Endothelial cell of umbilical vein (primary cell): ENCODE measurements at regions not wholly inside any gene's neighbourhood (a gene's known extent, or its start where the extent isn't known, plus 50 kb on each side); places are given as distances from the start of the nearest gene placed in this dataset.

Source experiments
- BruUV-seq: library from RNA; stranded (reverse); fragments of 400-500 nt; replicated peaks from 2 replicates; lab custom pipeline; 2021; lab: Mats Ljungman, UMichigan
- CTCF ChIA-PET: fragments of 300-600, 350-600 bp; sonication (Branson Sonifier 250); formaldehyde crosslinking; loops from one replicate; lab custom pipeline; 2021; ENCODE audit warnings: antibody characterized with exemption, inconsistent platforms; lab: Charles Lee
- POLR2A ChIA-PET: fragments of 300-600, 350-600 bp; sonication (Branson Sonifier 250); formaldehyde crosslinking; loops from one replicate; lab custom pipeline; 2021; ENCODE audit warnings: antibody characterized with exemption, inconsistent platforms; lab: Charles Lee
- DNase-seq: peaks from one replicate; pipeline ENCODE4 v3.0.0-alpha.2; 2011; ENCODE audit warnings: low read depth, low spot score
- FAIRE-seq: peaks from 2 replicates; lab custom pipeline; 2011; peaks lifted over from hg19 to GRCh38; lab: Jason Lieb, UNC
- H2AFZ ChIP-seq: 2 replicates; pipeline ENCODE4 v1.6.0; 2012; ENCODE audit warnings: low read depth, low read length, control low read depth, inconsistent platforms
- H3K27ac ChIP-seq: 2 replicates; pipeline ENCODE4 v1.5.1; 2011; ENCODE audit warnings: low read depth, mild to moderate bottlenecking, control low read depth, low read length, moderate library complexity; ENCODE audit not compliant: insufficient read depth
- H3K27me3 ChIP-seq, 2 experiments: 2 replicates each; pipeline versions ENCODE4 v1.6.0 to v1.6.1; 2011; ENCODE audit warnings: low read length in 2 of 2, mixed read lengths in 1 of 2; ENCODE audit not compliant: control insufficient read depth in 2 of 2, insufficient read depth in 2 of 2
- H3K36me3 ChIP-seq, 2 experiments: 2 replicates in 1 of 2; 3 replicates in 1 of 2; pipeline ENCODE4 v1.5.1; 2011; ENCODE audit warnings: low read length in 2 of 2, mild to moderate bottlenecking in 1 of 2, moderate library complexity in 1 of 2; ENCODE audit not compliant: control insufficient read depth in 2 of 2, insufficient read depth in 2 of 2; ENCODE audit errors: extremely low read depth in 1 of 2
- H3K4me1 ChIP-seq: 3 replicates; pipeline ENCODE4 v1.5.1; 2011; ENCODE audit warnings: mild to moderate bottlenecking, low read length; ENCODE audit not compliant: control insufficient read depth, insufficient read depth; ENCODE audit errors: extremely low read depth
- H3K4me2 ChIP-seq: 2 replicates; pipeline ENCODE4 v1.6.1; 2011; ENCODE audit warnings: low read length, control low read depth, mixed read lengths; ENCODE audit not compliant: insufficient read depth
- H3K4me3 ChIP-seq, 3 experiments: fragments of 200-600 bp in 1 of 3; sonication (generic), shearing (Covaris generic) in 1 of 3; replicated peaks in 1 of 3; 2 replicates each; pipeline ENCODE4 v1.5.1; 2011 to 2016; ENCODE audit warnings: control low read depth in 3 of 3, low read length in 3 of 3, mild to moderate bottlenecking in 2 of 3, inconsistent platforms in 1 of 3, low read depth in 1 of 3, moderate library complexity in 1 of 3; ENCODE audit not compliant: insufficient read depth in 1 of 3
- H3K79me2 ChIP-seq: 2 replicates; pipeline ENCODE4 v1.6.0; 2012; ENCODE audit warnings: low read length, inconsistent platforms; ENCODE audit not compliant: control insufficient read depth, insufficient read depth
- H3K9ac ChIP-seq: replicated peaks from 2 replicates; pipeline ENCODE3; 2011; ENCODE audit warnings: low read length, control low read depth; ENCODE audit not compliant: insufficient read depth; ENCODE audit errors: extremely low read depth
- H3K9me1 ChIP-seq: replicated peaks from 3 replicates; pipeline ENCODE4 v1.6.0; 2011; ENCODE audit warnings: mild to moderate bottlenecking, low read length; ENCODE audit not compliant: control insufficient read depth, insufficient read depth; ENCODE audit errors: extremely low read depth
- H3K9me3 ChIP-seq: replicated peaks from 2 replicates; pipeline ENCODE4 v1.5.1; 2012; ENCODE audit warnings: low read length, inconsistent platforms; ENCODE audit not compliant: control insufficient read depth, insufficient read depth
- H4K20me1 ChIP-seq: replicated peaks from 2 replicates; pipeline ENCODE3; 2011; ENCODE audit warnings: mild to moderate bottlenecking, low read length; ENCODE audit not compliant: control insufficient read depth, insufficient read depth; ENCODE audit errors: extremely low read depth
- CTCF ChIP-seq, 2 donors: IDR thresholded peaks; 1 replicate in 1 of 2; 2 replicates in 1 of 2; pipeline ENCODE4 v1.5.1; 2011; ENCODE audit warnings: low read length in 2 of 2, mild to moderate bottlenecking in 2 of 2, moderate library complexity in 2 of 2, control low read depth in 1 of 2, inconsistent platforms in 1 of 2, low read depth in 1 of 2; ENCODE audit not compliant: insufficient read depth in 1 of 2; ENCODE audit errors: extremely low read depth in 1 of 2
- EZH2 ChIP-seq: IDR thresholded peaks from 2 replicates; pipeline ENCODE4 v1.6.1; 2012; ENCODE audit warnings: borderline replicate concordance, low read depth, mild to moderate bottlenecking, moderate library complexity, low read length, inconsistent platforms; ENCODE audit not compliant: severe bottlenecking
- FOS ChIP-seq: IDR thresholded peaks from 2 replicates; pipeline ENCODE4 v1.6.1; 2011; ENCODE audit warnings: mild to moderate bottlenecking, low read length, moderate library complexity, borderline replicate concordance; ENCODE audit not compliant: insufficient read depth
- GATA2 ChIP-seq: IDR thresholded peaks from 2 replicates; pipeline ENCODE4 v1.7.0; 2011; ENCODE audit warnings: low read depth, mild to moderate bottlenecking, moderate library complexity, mixed read lengths, low read length; ENCODE audit not compliant: insufficient read length, insufficient read depth
- JUN ChIP-seq: IDR thresholded peaks from 2 replicates; pipeline ENCODE4 v1.6.1; 2011; ENCODE audit warnings: borderline replicate concordance, low read depth; ENCODE audit not compliant: insufficient read length, insufficient read depth
- MYC ChIP-seq: IDR thresholded peaks from one replicate; pipeline ENCODE4 v1.6.1; 2011; ENCODE audit warnings: mild to moderate bottlenecking, low read depth, low read length
- POLR2A ChIP-seq: IDR thresholded peaks from 2 replicates; pipeline ENCODE4 v1.6.1; 2012; ENCODE audit warnings: low read depth, mild to moderate bottlenecking, control low read depth, low read length
- POLR2AphosphoS5 ChIP-seq: IDR thresholded peaks from 2 replicates; pipeline ENCODE4 v1.6.1; 2012; ENCODE audit warnings: low read depth, mild to moderate bottlenecking, control low read depth, low read length, moderate library complexity; ENCODE audit not compliant: insufficient read depth
- dilution Hi-C: fragments of 300-500 bp; cut with MboI; formaldehyde crosslinking; loops from one replicate; pipeline ENCODE4 v1.15.0; 2019; ENCODE audit warnings: low sequenced_read_pairs; ENCODE audit not compliant: extremely low pct_ligation_motif_present
- intact Hi-C: fragments of 100-400 bp; cut with micrococcal nuclease; formaldehyde crosslinking; loops from one replicate; pipeline ENCODE4 v1.10.0; 2022
- TF ChIP-seq, protein P1 (sequence below): IDR thresholded peaks from 2 replicates; pipeline ENCODE4 v1.6.1; 2011; ENCODE audit not compliant: insufficient read depth, insufficient read length

DNA sequence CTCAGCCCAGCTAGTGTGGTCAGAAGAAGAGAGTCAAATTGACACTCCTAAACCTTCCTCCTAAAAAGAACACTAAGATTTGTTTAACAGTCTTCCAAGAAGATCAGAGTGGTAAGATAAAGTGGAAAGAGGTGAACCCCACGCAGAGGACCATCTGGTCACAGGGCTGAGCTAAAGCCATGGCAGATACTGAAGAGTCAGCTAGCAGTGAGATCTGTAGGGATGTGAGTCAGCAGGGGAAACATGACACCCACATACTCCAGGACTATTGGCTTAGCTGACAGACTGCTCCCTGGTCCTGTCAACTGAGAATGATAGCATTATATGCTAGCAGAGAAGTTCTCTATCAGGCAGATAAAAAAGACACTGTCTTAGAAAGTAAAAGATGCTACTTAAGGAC lies 269.4 kb upstream of the ALG10 start:
- POLR2A ChIA-PET = no interaction called here

More for the DNA sequence above, 269.4 kb upstream of the ALG10 start:
- no peak overlapping the region for H3K4me3 ChIP-seq
- intact Hi-C loops (no loop called here), dilution Hi-C loops (no loop called here)
- TF ChIP-seq JUN (no peak), FOS (no peak), POLR2A (no peak), MYC (no peak), CTCF (IDR thresholded peaks at IDR 0.05; ENCODE audit: extremely low read depth in 1 of 2, insufficient read depth in 1 of 2, low read depth in 1 of 2, low read length in 2 of 2) (no peak), EZH2 (no peak), GATA2 (no peak), POLR2AphosphoS5 (no peak)
- TF ChIP-seq, protein P1, sequence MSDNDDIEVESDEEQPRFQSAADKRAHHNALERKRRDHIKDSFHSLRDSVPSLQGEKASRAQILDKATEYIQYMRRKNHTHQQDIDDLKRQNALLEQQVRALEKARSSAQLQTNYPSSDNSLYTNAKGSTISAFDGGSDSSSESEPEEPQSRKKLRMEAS = no peak
- no peak overlapping the region for H2AFZ ChIP-seq
- H3K27ac ChIP-seq = no peak overlapping the region
- H4K20me1 ChIP-seq = no peaks in the 10 kb centered on the region
- CTCF ChIA-PET = no interaction called here
- no peak overlapping the region for H3K4me2 ChIP-seq
- H3K79me2 ChIP-seq = no peaks in the 10 kb centered on the region
- H3K9me1 ChIP-seq = no peaks in the 10 kb centered on the region
- FAIRE-seq (no peak), DNase-seq (no peak)
- H3K9ac ChIP-seq = no peak overlapping the region
- H3K9me3 ChIP-seq = peaks cover 1% of the 10 kb centered on the region
- H3K4me1 ChIP-seq = no peaks in the 10 kb centered on the region
- no peaks in the 10 kb centered on the region for H3K36me3 ChIP-seq
- BruUV-seq = no TSS peak
- no peaks in the 10 kb centered on the region for H3K27me3 ChIP-seq
